ENCODE measurements at regions not wholly inside any gene's neighbourhood (a gene's known extent, or its start where the extent isn't known, plus 50 kb on each side); places are given as distances from the start of the nearest gene placed in this dataset.

DNA sequence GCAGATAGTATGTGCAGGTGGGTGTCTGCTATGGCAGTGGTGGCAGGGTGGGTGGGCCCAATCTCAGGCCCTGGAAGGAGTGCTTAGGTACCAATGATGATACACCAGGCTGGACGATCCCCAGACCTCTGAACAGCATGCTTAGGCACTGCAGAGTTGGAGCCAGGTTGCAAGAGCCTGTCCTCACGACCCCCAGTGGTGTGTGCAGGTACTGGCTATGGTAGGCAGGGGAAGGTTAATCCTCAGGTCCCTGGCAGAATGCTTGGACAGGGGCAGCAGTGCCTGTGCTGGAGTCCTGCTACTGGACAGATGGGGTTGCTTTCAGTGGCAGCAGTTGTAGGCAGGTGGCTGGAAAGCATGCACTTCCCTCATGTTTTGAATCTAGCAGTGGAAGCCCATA is 100.5 kb upstream of the NEK7 start:
- H3K79me2 ChIP-seq (ENCODE audit: insufficient read depth, low read length), result no peaks in the 10 kb centered on the region
- intact Hi-C loops (cut with micrococcal nuclease), result no loop called here
- H3K4me1 ChIP-seq (ENCODE audit: control insufficient read depth in 1 of 2, insufficient read depth in 2 of 2, low read length in 2 of 2), result no peaks in the 10 kb centered on the region
- ATAC-seq (peak; percentile 91), DNase-seq (ENCODE audit: low read depth, low spot score) (no peak)
- TF ChIP-seq POLR2A (IDR thresholded peaks at IDR 0.05; ENCODE audit: borderline replicate concordance, extremely low read depth, insufficient read depth, insufficient read length) (no peak), EZH2 (IDR thresholded peaks at IDR 0.05) (no peak), SIN3A (IDR thresholded peaks at IDR 0.05; ENCODE audit: low read depth) (no peak), JUND (IDR thresholded peaks at IDR 0.05) (no peak), EGR1 (IDR thresholded peaks at IDR 0.05; ENCODE audit: low read depth) (no peak), TCF7L2 (IDR thresholded peaks at IDR 0.05; ENCODE audit: borderline replicate concordance, extremely low read depth, insufficient read depth, insufficient read length) (no peak), EZH2phosphoT487 (IDR thresholded peaks at IDR 0.05; ENCODE audit: borderline replicate concordance) (no peak)
- TF ChIP-seq, protein P1, sequence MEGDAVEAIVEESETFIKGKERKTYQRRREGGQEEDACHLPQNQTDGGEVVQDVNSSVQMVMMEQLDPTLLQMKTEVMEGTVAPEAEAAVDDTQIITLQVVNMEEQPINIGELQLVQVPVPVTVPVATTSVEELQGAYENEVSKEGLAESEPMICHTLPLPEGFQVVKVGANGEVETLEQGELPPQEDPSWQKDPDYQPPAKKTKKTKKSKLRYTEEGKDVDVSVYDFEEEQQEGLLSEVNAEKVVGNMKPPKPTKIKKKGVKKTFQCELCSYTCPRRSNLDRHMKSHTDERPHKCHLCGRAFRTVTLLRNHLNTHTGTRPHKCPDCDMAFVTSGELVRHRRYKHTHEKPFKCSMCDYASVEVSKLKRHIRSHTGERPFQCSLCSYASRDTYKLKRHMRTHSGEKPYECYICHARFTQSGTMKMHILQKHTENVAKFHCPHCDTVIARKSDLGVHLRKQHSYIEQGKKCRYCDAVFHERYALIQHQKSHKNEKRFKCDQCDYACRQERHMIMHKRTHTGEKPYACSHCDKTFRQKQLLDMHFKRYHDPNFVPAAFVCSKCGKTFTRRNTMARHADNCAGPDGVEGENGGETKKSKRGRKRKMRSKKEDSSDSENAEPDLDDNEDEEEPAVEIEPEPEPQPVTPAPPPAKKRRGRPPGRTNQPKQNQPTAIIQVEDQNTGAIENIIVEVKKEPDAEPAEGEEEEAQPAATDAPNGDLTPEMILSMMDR (IDR thresholded peaks at IDR 0.05 in 2 of 3, conservative IDR thresholded peaks at IDR 0.05 in 1 of 3; ENCODE audit: borderline replicate concordance in 1 of 3, insufficient read depth in 1 of 3, low read depth in 2 of 3, low read length in 2 of 3), result peak in 2 of 3 experiments; percentile 49 to 54; a peak in 4 of 6 replicates
- H3K4me2 ChIP-seq (ENCODE audit: low read length), result no peak overlapping the region
- no peak overlapping the region for H2AFZ ChIP-seq (ENCODE audit: low read depth, low read length, poor library complexity, severe bottlenecking)
- no peak overlapping the region for H3K9ac ChIP-seq (ENCODE audit: low read length)
- no peak overlapping the region for H3K4me3 ChIP-seq (replicated peaks in 1 of 2; ENCODE audit: low read depth in 1 of 2, low read length in 2 of 2)
- no peak overlapping the region for H3K27ac ChIP-seq (ENCODE audit: low read depth, low read length)
- H4K20me1 ChIP-seq (ENCODE audit: insufficient read depth), result no peaks in the 10 kb centered on the region
- ChIA-PET POLR2A (no interaction called here), CTCF (no interaction called here), RAD21 (ENCODE audit: low non-redundant PET in 1 of 2, low total read pairs in 2 of 2, uncharacterized antibody in 2 of 2, unreplicated experiment in 2 of 2) (no interaction called here)
- H3K9me2 ChIP-seq (ENCODE audit: insufficient read depth), result no peaks in the 10 kb centered on the region
- H3K36me3 ChIP-seq (ENCODE audit: control insufficient read depth in 1 of 2, insufficient read depth in 2 of 2, low read length in 2 of 2), result no peaks in the 10 kb centered on the region
- BruUV-seq (replicated peaks), result no TSS peak
- H3K9me3 ChIP-seq (ENCODE audit: control insufficient read depth in 1 of 2, insufficient read depth in 1 of 2, low read depth in 1 of 2, low read length in 2 of 2), result no peaks in the 10 kb centered on the region
- no peaks in the 10 kb centered on the region for H3K27me3 ChIP-seq (ENCODE audit: insufficient read depth, low read length)

GRCh38 chr1:198064181-198064580 is 92.6 kb upstream of the NEK7 start:
- BruUV-seq (replicated peaks), result no TSS peak
- H3K36me3 ChIP-seq (ENCODE audit: control insufficient read depth in 1 of 2, insufficient read depth in 2 of 2, low read length in 2 of 2), result no peaks in the 10 kb centered on the region
- ChIA-PET POLR2A (no interaction called here), RAD21 (ENCODE audit: low non-redundant PET in 1 of 2, low total read pairs in 2 of 2, uncharacterized antibody in 2 of 2, unreplicated experiment in 2 of 2) (no interaction called here), CTCF (no interaction called here)
- H2AFZ ChIP-seq (ENCODE audit: low read depth, low read length, poor library complexity, severe bottlenecking), result peak overlapping the region; percentile 32
- H3K27me3 ChIP-seq (ENCODE audit: insufficient read depth, low read length), result no peaks in the 10 kb centered on the region
- TF ChIP-seq RAD21 (IDR thresholded peaks at IDR 0.05; ENCODE audit: low read depth), result no peak
- no peak for TF ChIP-seq REST (IDR thresholded peaks at IDR 0.05; ENCODE audit: low read depth)
- no peak for DNase-seq (ENCODE audit: low read depth, low spot score)
- no peak overlapping the region for H3K4me2 ChIP-seq (ENCODE audit: low read length)
- intact Hi-C loops (cut with micrococcal nuclease), result no loop called here
- no peaks in the 10 kb centered on the region for H3K9me3 ChIP-seq (ENCODE audit: control insufficient read depth in 1 of 2, insufficient read depth in 1 of 2, low read depth in 1 of 2, low read length in 2 of 2)
- no peaks in the 10 kb centered on the region for H3K79me2 ChIP-seq (ENCODE audit: insufficient read depth, low read length)
- ATAC-seq, result no peak
- H3K27ac ChIP-seq (ENCODE audit: low read depth, low read length), result no peak overlapping the region
- no peaks in the 10 kb centered on the region; the same call in 1 of the 2 replicates for H3K9me2 ChIP-seq (ENCODE audit: insufficient read depth)
- no peak overlapping the region for H3K9ac ChIP-seq (ENCODE audit: low read length)
- no peaks in the 10 kb centered on the region for H3K4me1 ChIP-seq (ENCODE audit: control insufficient read depth in 1 of 2, insufficient read depth in 2 of 2, low read length in 2 of 2)
- no peaks in the 10 kb centered on the region for H4K20me1 ChIP-seq (ENCODE audit: insufficient read depth)
- H3K4me3 ChIP-seq (replicated peaks in 1 of 2; ENCODE audit: low read depth in 1 of 2, low read length in 2 of 2), result no peak overlapping the region
